Activated T-cell treated with anti-CD3 and anti-CD28 coated beads, Interleukin-2, amount 50 U/mL, for 72 hours (primary cell): ENCODE measurements at regions not wholly inside any gene's neighbourhood (a gene's known extent, or its start where the extent isn't known, plus 50 kb on each side); places are given as distances from the start of the nearest gene placed in this dataset.
"Not testable (repeated sequence)": the region's sequence is repeated elsewhere in the genome, so short reads cannot be mapped to it uniquely, and the experiment has no call there.

Experiments used
- ATAC-seq, 2 donors: fragments of 150-1000 bp; cut with Tn5 transposase; replicated peaks in 1 of 2; 2 replicates each; pipeline ENCODE4 v1.10.0; 2021; ENCODE audit warnings: moderate library complexity in 2 of 2, mild to moderate bottlenecking in 1 of 2
- DNase-seq, 2 donors: peaks; one replicate each; pipeline ENCODE4 v3.0.0; 2021 to 2022; ENCODE audit warnings: mixed read lengths in 1 of 2
- H3K27ac Mint-ChIP-seq: one replicate; pipeline ENCODE4 v1.8.0; 2022; ENCODE audit warnings: mild to moderate bottlenecking, moderate library complexity, mixed read lengths
- H3K27me3 Mint-ChIP-seq: one replicate; pipeline ENCODE4 v1.8.0; 2022; ENCODE audit warnings: low read depth, mixed read lengths
- H3K36me3 Mint-ChIP-seq, 2 donors: one replicate each; pipeline ENCODE4 v1.8.0; 2022; ENCODE audit warnings: mixed read lengths in 2 of 2, mild to moderate bottlenecking in 1 of 2; ENCODE audit not compliant: insufficient read depth in 2 of 2
- H3K4me1 Mint-ChIP-seq: one replicate; pipeline ENCODE4 v1.8.0; 2022; ENCODE audit warnings: low read depth, mixed read lengths
- H3K4me3 Mint-ChIP-seq, 2 donors: one replicate each; pipeline ENCODE4 v1.8.0; 2022; ENCODE audit warnings: mild to moderate bottlenecking in 2 of 2, mixed read lengths in 2 of 2, moderate library complexity in 2 of 2
- H3K9me3 Mint-ChIP-seq, 2 donors: one replicate each; pipeline ENCODE4 v1.8.0; 2022; ENCODE audit warnings: mixed read lengths in 2 of 2

DNA sequence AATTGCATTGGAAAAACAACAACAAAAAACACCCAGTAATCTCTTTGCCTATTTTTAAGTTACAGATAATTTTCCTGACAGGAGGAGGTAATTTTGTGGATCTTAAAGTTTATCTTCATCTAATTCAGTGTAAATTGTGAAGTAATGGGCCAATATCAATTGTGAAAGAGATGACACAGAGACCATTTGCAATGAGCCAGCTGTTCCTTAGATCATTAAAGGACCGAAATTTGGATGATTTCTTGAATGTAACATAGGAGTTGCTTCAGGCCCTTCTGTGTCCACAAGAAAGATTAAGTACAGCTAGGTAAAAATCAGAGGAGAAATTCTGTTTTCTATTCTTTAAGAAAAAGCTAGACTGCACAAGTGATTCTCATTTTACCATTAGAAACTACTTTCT lies 718.5 kb upstream of the ANO3 start:
- Mint-ChIP-seq H3K27ac (no peak overlapping the region), H3K4me1 (no peaks in the 10 kb centered on the region), H3K36me3 (no peaks in the 10 kb centered on the region), H3K4me3 (no peak overlapping the region), H3K9me3 (peaks cover 5 to 14% of the 10 kb centered on the region in 2 donors), H3K27me3 (no peaks in the 10 kb centered on the region)
- DNase-seq (no peak), ATAC-seq (no peak)

- no peak overlapping the region for H3K4me3 Mint-ChIP-seq
- H3K27ac Mint-ChIP-seq, result no peak overlapping the region
- no peaks in the 10 kb centered on the region for H3K27me3 Mint-ChIP-seq
- ATAC-seq (no peak), DNase-seq (no peak)
- H3K36me3 Mint-ChIP-seq, result no peaks in the 10 kb centered on the region
- no peaks in the 10 kb centered on the region for H3K4me1 Mint-ChIP-seq
- H3K9me3 Mint-ChIP-seq, result peaks cover 5 to 14% of the 10 kb centered on the region in 2 donors
Observed at GRCh38 chr11:25613865-25614264, 718.1 kb upstream of the ANO3 start.

- ATAC-seq (no peak), DNase-seq (no peak)
- H3K27ac Mint-ChIP-seq, result no peak overlapping the region
- no peak overlapping the region for H3K4me3 Mint-ChIP-seq
- no peaks in the 10 kb centered on the region for H3K4me1 Mint-ChIP-seq
- no peaks in the 10 kb centered on the region for H3K27me3 Mint-ChIP-seq
- peaks cover 5 to 9% of the 10 kb centered on the region in 2 donors for H3K9me3 Mint-ChIP-seq
- H3K36me3 Mint-ChIP-seq, result no peaks in the 10 kb centered on the region
Observed at GRCh38 chr11:25615069-25615468, 716.9 kb upstream of the ANO3 start.

- Mint-ChIP-seq H3K36me3 (no peaks in the 10 kb centered on the region), H3K27ac (no peak overlapping the region), H3K27me3 (no peaks in the 10 kb centered on the region), H3K9me3 (peaks cover 5 to 8% of the 10 kb centered on the region in 2 donors), H3K4me3 (no peak overlapping the region), H3K4me1 (no peaks in the 10 kb centered on the region)
- no peak for ATAC-seq
- no peak for DNase-seq
Observed at GRCh38 chr11:25615841-25616240, 716.1 kb upstream of the ANO3 start.

DNA sequence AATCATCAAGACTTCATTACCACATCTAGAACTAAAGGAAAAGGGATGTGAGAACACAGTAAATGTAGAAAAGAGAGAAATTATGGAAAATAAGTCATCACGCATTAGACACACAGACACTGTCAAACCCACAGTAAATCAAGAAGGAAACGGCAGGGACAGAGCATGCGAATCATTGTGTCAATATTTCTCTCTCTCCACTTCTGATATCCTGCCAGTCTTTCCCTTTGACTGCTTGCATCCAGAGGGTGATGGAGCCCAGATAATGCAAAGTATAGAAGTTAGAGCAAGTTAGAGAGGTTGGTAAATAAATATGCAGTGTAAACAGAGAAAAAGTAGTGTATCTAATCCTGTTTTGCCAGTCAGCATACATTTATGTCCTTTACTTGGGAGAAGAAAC lies 706.8 kb upstream of the ANO3 start:
- Mint-ChIP-seq H3K9me3 (peaks cover 7 to 13% of the 10 kb centered on the region in 2 donors), H3K27ac (no peak overlapping the region), H3K4me3 (no peak overlapping the region), H3K4me1 (no peaks in the 10 kb centered on the region), H3K36me3 (no peaks in the 10 kb centered on the region), H3K27me3 (no peaks in the 10 kb centered on the region)
- DNase-seq, result no peak
- ATAC-seq, result no peak

GRCh38 chr11:25628030-25628429 lies 703.9 kb upstream of the ANO3 start:
- ATAC-seq, result no peak
- no peak for DNase-seq

DNA sequence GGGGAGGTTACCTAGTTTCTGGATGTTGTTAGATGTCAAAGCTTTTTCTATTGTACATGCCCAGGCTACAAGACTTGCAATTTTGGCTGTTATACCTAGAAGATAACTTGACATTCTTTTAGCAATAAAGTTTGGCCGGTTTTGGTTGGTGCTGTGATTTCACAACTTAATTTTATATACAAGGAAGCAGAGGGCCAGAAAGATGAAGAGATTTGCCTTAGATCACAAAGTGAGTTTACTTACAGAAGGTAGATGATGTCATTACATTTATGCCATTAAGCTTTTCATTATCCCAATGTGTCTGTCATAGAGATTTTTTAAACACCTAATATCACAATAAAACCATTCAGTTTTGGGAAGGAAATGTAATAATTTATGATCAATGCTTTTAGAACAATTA lies 698.7 kb upstream of the ANO3 start:
- H3K27ac Mint-ChIP-seq, result no peak overlapping the region
- ATAC-seq, result no peak

More at GRCh38 chr11:25628030-25628429, 703.9 kb upstream of the ANO3 start:
- Mint-ChIP-seq H3K27ac (no peak overlapping the region), H3K4me1 (no peaks in the 10 kb centered on the region), H3K4me3 (no peak overlapping the region), H3K27me3 (no peaks in the 10 kb centered on the region), H3K9me3 (peaks cover 9 to 15% of the 10 kb centered on the region in 2 donors), H3K36me3 (no peaks in the 10 kb centered on the region)

GRCh38 chr11:25649220-25649619 lies 682.7 kb upstream of the ANO3 start:
- H3K4me3 Mint-ChIP-seq, H3K27ac Mint-ChIP-seq, ATAC-seq, DNase-seq, H3K36me3 Mint-ChIP-seq, H3K9me3 Mint-ChIP-seq, H3K27me3 Mint-ChIP-seq, H3K4me1 Mint-ChIP-seq: not testable (repeated sequence)

More for the DNA sequence above, 698.7 kb upstream of the ANO3 start:
- Mint-ChIP-seq H3K4me3 (no peak overlapping the region), H3K36me3 (no peaks in the 10 kb centered on the region), H3K9me3 (peaks cover 4 to 5% of the 10 kb centered on the region in 2 donors), H3K27me3 (no peaks in the 10 kb centered on the region), H3K4me1 (no peaks in the 10 kb centered on the region)
- DNase-seq, result no peak

- Mint-ChIP-seq H3K4me1 (no peaks in the 10 kb centered on the region), H3K27ac (no peak overlapping the region), H3K36me3 (peaks cover 0 to 3% of the 10 kb centered on the region in 2 donors), H3K9me3 (peaks cover 2% of the 10 kb centered on the region in 2 donors), H3K4me3 (no peak overlapping the region), H3K27me3 (no peaks in the 10 kb centered on the region)
- no peak for DNase-seq
- ATAC-seq, result no peak
Observed at GRCh38 chr11:25650319-25650718, 681.6 kb upstream of the ANO3 start.

DNA sequence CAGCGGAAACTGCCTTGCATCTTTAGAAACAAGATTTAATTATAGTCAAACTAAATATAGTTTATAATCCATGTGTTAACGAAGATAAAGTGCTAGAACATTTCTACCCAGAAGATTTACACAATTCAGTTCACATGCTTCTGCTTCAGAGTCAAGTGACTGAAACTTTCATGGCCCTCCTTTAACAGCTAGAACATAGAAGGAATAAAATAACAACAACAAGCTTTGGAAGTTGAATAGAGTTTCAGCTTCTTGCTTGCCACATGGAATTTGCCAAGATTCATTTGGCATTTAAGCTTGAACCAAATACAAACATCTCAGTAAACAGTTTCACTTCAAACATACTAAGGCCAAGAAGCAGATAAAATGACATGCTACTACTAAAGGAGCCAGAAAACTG lies 676.3 kb upstream of the ANO3 start:
- Mint-ChIP-seq H3K4me1 (no peaks in the 10 kb centered on the region), H3K36me3 (peaks cover 0 to 2% of the 10 kb centered on the region in 2 donors), H3K27ac (no peak overlapping the region), H3K27me3 (no peaks in the 10 kb centered on the region), H3K9me3 (peaks cover 2% of the 10 kb centered on the region in 2 donors), H3K4me3 (no peak overlapping the region)
- DNase-seq (no peak), ATAC-seq (no peak)

DNA sequence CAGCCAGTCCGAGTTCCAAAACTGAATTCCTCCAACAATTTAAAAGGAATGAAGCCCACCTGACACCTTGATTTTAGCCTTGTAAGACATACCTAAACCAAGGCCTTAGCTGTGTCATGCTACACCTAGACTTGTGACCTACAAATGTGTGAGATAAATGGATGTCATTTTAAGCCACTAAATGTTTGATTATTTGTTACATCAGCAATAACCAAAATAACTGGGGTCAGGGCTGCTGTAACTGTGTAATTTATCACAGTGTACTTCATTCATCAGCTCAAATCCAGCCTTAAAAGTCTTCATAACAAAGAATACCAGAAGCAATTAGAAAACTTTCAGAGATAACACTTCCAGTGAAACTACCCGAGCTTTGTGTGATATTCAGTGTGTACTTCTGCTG lies 673.0 kb upstream of the ANO3 start:
- Mint-ChIP-seq H3K4me1 (no peaks in the 10 kb centered on the region), H3K27me3 (no peaks in the 10 kb centered on the region), H3K9me3 (peaks cover 2% of the 10 kb centered on the region in 2 donors), H3K4me3 (no peak overlapping the region), H3K36me3 (peaks cover 0 to 2% of the 10 kb centered on the region in 2 donors), H3K27ac (no peak overlapping the region)
- DNase-seq (no peak), ATAC-seq (no peak)

DNA sequence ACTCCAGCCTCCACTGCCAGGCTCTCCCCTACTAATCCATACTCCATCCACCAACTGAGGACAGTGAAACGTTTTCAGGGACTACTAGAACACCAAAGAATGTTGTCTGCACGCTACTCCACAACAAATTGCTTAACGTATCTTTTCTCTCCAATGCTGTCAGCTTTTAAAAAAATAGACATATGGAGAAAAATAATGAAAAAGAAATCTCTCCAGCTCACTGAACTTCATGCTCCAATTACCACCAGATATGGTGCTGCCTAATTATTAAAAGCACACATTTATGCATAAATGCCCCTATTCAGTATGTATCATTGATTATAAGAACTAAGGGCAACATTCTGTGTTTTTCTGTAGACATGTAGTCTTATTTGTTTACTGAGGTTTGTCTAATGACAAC lies 672.2 kb upstream of the ANO3 start:
- H3K9me3 Mint-ChIP-seq, result peaks cover 2% of the 10 kb centered on the region in 2 donors
- no peaks in the 10 kb centered on the region for H3K4me1 Mint-ChIP-seq
- H3K27ac Mint-ChIP-seq, result no peak overlapping the region
- H3K4me3 Mint-ChIP-seq, result no peak overlapping the region
- no peak for DNase-seq
- ATAC-seq, result no peak
- no peaks in the 10 kb centered on the region for H3K36me3 Mint-ChIP-seq
- no peaks in the 10 kb centered on the region for H3K27me3 Mint-ChIP-seq

DNA sequence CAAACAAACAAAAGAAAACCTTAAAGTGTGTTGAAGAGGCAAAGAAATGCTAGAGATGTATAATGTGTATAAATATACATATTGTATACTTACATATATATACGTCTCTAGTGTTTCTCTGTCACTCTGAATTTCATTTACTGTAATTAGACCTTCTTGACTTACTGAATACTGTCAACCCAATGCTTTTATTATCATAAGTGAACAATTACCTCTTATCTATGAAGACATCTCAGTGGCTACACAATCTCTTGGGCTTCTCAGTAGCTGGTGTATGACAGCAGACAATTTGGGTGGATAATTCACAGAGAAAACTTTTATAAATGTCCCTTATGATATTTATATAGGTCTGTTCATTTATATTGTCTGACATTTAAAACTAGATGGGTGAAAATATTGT lies 664.1 kb upstream of the ANO3 start:
- no peaks in the 10 kb centered on the region for H3K27me3 Mint-ChIP-seq
- H3K4me3 Mint-ChIP-seq, result no peak overlapping the region
- no peak overlapping the region for H3K27ac Mint-ChIP-seq
- peaks cover 2 to 10% of the 10 kb centered on the region in 2 donors for H3K9me3 Mint-ChIP-seq
- no peaks in the 10 kb centered on the region for H3K4me1 Mint-ChIP-seq
- DNase-seq (no peak), ATAC-seq (no peak)
- no peaks in the 10 kb centered on the region for H3K36me3 Mint-ChIP-seq

DNA sequence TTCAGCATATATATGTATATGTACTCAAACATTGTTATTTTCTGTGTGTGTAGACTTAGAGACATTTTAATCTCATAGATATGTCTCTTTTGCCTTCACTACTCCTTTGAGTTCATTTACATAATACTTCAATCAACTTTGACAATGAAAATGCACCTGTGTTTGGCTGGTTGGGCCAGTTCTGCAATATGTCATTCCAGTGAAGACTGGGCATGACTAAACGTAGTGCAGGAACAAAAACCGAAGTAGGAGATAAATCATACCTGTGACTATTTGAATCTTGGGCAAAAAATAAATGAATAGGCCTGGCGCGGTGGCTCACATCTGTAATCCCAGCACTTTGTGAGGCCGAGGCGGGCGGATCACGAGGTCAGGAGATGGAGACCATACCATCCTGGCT lies 640.0 kb upstream of the ANO3 start:
- no peaks in the 10 kb centered on the region for H3K4me1 Mint-ChIP-seq
- peaks cover 3 to 9% of the 10 kb centered on the region in 2 donors for H3K9me3 Mint-ChIP-seq
- ATAC-seq, result no peak
- H3K27ac Mint-ChIP-seq, result no peak overlapping the region
- no peak overlapping the region for H3K4me3 Mint-ChIP-seq
- no peaks in the 10 kb centered on the region for H3K27me3 Mint-ChIP-seq
- DNase-seq, result no peak
- H3K36me3 Mint-ChIP-seq, result peaks cover 0 to 5% of the 10 kb centered on the region in 2 donors
